ENCODE measurements at regions not wholly inside any gene's neighbourhood (a gene's known extent, or its start where the extent isn't known, plus 50 kb on each side); places are given as distances from the start of the nearest gene placed in this dataset.

- intact Hi-C loops (cut with micrococcal nuclease): loop anchor here (1.0 kb wide), 1 partner anchor 46 kb away; no protein-coding TSS in a partner anchor
- no peak overlapping the region for H3K4me2 ChIP-seq (ENCODE audit: insufficient read depth, low read length)
- ChIA-PET CTCF (no interaction called here), POLR2A (no interaction called here)
- no peak overlapping the region for H3K27ac ChIP-seq (ENCODE audit: insufficient read depth, low read depth, low read length)
- no peaks in the 10 kb centered on the region for H3K79me2 ChIP-seq (ENCODE audit: control insufficient read depth, insufficient read depth, low read length)
- no peak overlapping the region for H3K4me3 ChIP-seq (replicated peaks in 1 of 3; ENCODE audit: insufficient read depth in 1 of 3, low read depth in 1 of 3, low read length in 3 of 3)
- H3K4me1 ChIP-seq (ENCODE audit: control insufficient read depth, extremely low read depth, insufficient read depth, low read length): no peaks in the 10 kb centered on the region
- TF ChIP-seq POLR2AphosphoS5 (IDR thresholded peaks at IDR 0.05; ENCODE audit: insufficient read depth, low read depth, low read length) (no peak), EZH2 (IDR thresholded peaks at IDR 0.05; ENCODE audit: borderline replicate concordance, low read depth, low read length, severe bottlenecking) (no peak), GATA2 (IDR thresholded peaks at IDR 0.05; ENCODE audit: insufficient read depth, insufficient read length, low read depth, low read length) (no peak), MAX (IDR thresholded peaks at IDR 0.05; ENCODE audit: insufficient read depth, insufficient read length) (no peak), MYC (IDR thresholded peaks at IDR 0.05; ENCODE audit: low read depth, low read length) (no peak), POLR2A (IDR thresholded peaks at IDR 0.05; ENCODE audit: low read depth, low read length) (no peak), JUN (IDR thresholded peaks at IDR 0.05; ENCODE audit: borderline replicate concordance, insufficient read depth, insufficient read length, low read depth) (no peak), FOS (IDR thresholded peaks at IDR 0.05; ENCODE audit: borderline replicate concordance, insufficient read depth, low read length) (no peak)
- TF ChIP-seq, protein P1, sequence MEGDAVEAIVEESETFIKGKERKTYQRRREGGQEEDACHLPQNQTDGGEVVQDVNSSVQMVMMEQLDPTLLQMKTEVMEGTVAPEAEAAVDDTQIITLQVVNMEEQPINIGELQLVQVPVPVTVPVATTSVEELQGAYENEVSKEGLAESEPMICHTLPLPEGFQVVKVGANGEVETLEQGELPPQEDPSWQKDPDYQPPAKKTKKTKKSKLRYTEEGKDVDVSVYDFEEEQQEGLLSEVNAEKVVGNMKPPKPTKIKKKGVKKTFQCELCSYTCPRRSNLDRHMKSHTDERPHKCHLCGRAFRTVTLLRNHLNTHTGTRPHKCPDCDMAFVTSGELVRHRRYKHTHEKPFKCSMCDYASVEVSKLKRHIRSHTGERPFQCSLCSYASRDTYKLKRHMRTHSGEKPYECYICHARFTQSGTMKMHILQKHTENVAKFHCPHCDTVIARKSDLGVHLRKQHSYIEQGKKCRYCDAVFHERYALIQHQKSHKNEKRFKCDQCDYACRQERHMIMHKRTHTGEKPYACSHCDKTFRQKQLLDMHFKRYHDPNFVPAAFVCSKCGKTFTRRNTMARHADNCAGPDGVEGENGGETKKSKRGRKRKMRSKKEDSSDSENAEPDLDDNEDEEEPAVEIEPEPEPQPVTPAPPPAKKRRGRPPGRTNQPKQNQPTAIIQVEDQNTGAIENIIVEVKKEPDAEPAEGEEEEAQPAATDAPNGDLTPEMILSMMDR (IDR thresholded peaks at IDR 0.05; ENCODE audit: extremely low read depth in 1 of 2, insufficient read depth in 1 of 2, low read depth in 1 of 2, low read length in 2 of 2): no peak
- H3K9me1 ChIP-seq (replicated peaks; ENCODE audit: control insufficient read depth, extremely low read depth, insufficient read depth, low read length): no peaks in the 10 kb centered on the region
- FAIRE-seq (no peak), DNase-seq (ENCODE audit: low read depth, low spot score) (no peak)
- dilution Hi-C loops (cut with MboI; ENCODE audit: extremely low pct_ligation_motif_present, low sequenced_read_pairs): no loop called here
- H3K9ac ChIP-seq (replicated peaks; ENCODE audit: extremely low read depth, insufficient read depth, low read length): no peak overlapping the region
- no peaks in the 10 kb centered on the region for H3K36me3 ChIP-seq (ENCODE audit: control insufficient read depth in 2 of 2, extremely low read depth in 1 of 2, insufficient read depth in 2 of 2, low read length in 2 of 2)
- no peaks in the 10 kb centered on the region for H3K9me3 ChIP-seq (replicated peaks; ENCODE audit: control insufficient read depth, insufficient read depth, low read length)
- H4K20me1 ChIP-seq (replicated peaks; ENCODE audit: control insufficient read depth, extremely low read depth, insufficient read depth, low read length): no peaks in the 10 kb centered on the region
- no peaks in the 10 kb centered on the region for H3K27me3 ChIP-seq (ENCODE audit: control insufficient read depth in 2 of 2, insufficient read depth in 2 of 2, low read length in 2 of 2)
- BruUV-seq (replicated peaks): no TSS peak
- H2AFZ ChIP-seq (ENCODE audit: low read depth, low read length): no peak overlapping the region
Measured at GRCh38 chr7:26013551-26014083, 138.4 kb upstream of the NFE2L3 start.
